GM12875 (cell line): ENCODE measurements at regions not wholly inside any gene's neighbourhood (a gene's known extent, or its start where the extent isn't known, plus 50 kb on each side); places are given as distances from the start of the nearest gene placed in this dataset.
A peak's percentile ranks its signal among the peaks of the same experiment; 100 is the strongest.
"Not testable (repeated sequence)": the region's sequence is repeated elsewhere in the genome, so short reads cannot be mapped to it uniquely, and the experiment has no call there.

Experiments used
- H3K4me3 ChIP-seq: one replicate; pipeline ENCODE4 v1.5.1; 2011; ENCODE audit warnings: low read depth, low read length, control low read depth
- CTCF ChIP-seq: IDR thresholded peaks from 2 replicates; pipeline ENCODE4 v1.5.1; 2011; ENCODE audit warnings: low read depth, mild to moderate bottlenecking, control low read depth, inconsistent platforms, low read length, moderate library complexity, borderline replicate concordance; ENCODE audit not compliant: insufficient read depth

GRCh38 chr5:112594095-112594850 lies 143.4 kb upstream of the APC start:
- TF ChIP-seq CTCF: no peak
- no peak overlapping the region for H3K4me3 ChIP-seq

GRCh38 chr5:112594941-112595340 lies 142.7 kb upstream of the APC start:
- no peak for TF ChIP-seq CTCF
- H3K4me3 ChIP-seq: no peak overlapping the region

- TF ChIP-seq CTCF: no peak
- H3K4me3 ChIP-seq: no peak overlapping the region
Observed at GRCh38 chr5:112597831-112598230, 139.9 kb upstream of the APC start.

- not testable (repeated sequence) for H3K4me3 ChIP-seq
Observed at GRCh38 chr5:112600510-112600909, 137.2 kb upstream of the APC start.

- H3K4me3 ChIP-seq: no peak overlapping the region
- peak; percentile 38; the same call in 1 of the 2 replicates for TF ChIP-seq CTCF
Observed at GRCh38 chr5:112604732-112605630, 132.7 kb upstream of the APC start.

- no peak overlapping the region for H3K4me3 ChIP-seq
- TF ChIP-seq CTCF: no peak
Observed at GRCh38 chr5:112608975-112609374, 128.7 kb upstream of the APC start.

GRCh38 chr5:112612663-112613062 lies 125.0 kb upstream of the APC start:
- H3K4me3 ChIP-seq: no peak overlapping the region
- TF ChIP-seq CTCF: no peak
